PC-9 (cell line): ENCODE measurements at regions not wholly inside any gene's neighbourhood (a gene's known extent, or its start where the extent isn't known, plus 50 kb on each side); places are given as distances from the start of the nearest gene placed in this dataset.

Experiments
- EZH2 ChIP-seq: fragments of 200-600 bp; sonication (generic); IDR thresholded peaks from 2 replicates; pipeline ENCODE4 v1.8.0; 2017; ENCODE audit warnings: antibody characterized with exemption, low read depth
- TF ChIP-seq, protein P1 (sequence below): fragments of 200-600 bp; sonication (generic); conservative IDR thresholded peaks from 2 replicates; pipeline ENCODE4 v1.6.1; 2017; ENCODE audit warnings: mixed run types, antibody characterized with exemption, mild to moderate bottlenecking, moderate library complexity

DNA sequence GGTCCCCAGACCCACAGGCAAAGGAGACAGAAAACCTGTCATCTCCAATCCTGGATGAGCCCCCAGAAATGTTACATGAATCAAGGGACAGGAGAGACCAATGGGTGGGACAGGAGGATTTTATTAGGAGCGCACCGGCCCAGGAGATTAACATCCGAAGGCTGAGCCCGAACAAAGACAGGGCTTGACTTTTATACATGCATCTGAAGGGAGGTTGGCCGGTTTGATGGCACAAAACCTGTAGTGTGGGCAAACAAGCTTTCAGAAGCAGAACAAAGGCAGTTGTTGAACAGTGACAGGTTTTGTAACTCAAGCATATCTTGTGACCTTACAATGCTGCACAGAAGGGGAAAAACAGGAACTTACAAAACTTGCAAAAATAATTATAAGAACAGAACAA is 83.9 kb upstream of the GPR6 start:
- TF ChIP-seq, protein P1, sequence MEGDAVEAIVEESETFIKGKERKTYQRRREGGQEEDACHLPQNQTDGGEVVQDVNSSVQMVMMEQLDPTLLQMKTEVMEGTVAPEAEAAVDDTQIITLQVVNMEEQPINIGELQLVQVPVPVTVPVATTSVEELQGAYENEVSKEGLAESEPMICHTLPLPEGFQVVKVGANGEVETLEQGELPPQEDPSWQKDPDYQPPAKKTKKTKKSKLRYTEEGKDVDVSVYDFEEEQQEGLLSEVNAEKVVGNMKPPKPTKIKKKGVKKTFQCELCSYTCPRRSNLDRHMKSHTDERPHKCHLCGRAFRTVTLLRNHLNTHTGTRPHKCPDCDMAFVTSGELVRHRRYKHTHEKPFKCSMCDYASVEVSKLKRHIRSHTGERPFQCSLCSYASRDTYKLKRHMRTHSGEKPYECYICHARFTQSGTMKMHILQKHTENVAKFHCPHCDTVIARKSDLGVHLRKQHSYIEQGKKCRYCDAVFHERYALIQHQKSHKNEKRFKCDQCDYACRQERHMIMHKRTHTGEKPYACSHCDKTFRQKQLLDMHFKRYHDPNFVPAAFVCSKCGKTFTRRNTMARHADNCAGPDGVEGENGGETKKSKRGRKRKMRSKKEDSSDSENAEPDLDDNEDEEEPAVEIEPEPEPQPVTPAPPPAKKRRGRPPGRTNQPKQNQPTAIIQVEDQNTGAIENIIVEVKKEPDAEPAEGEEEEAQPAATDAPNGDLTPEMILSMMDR = no peak
- TF ChIP-seq EZH2 = no peak
